ENCODE measurements at regions not wholly inside any gene's neighbourhood (a gene's known extent, or its start where the extent isn't known, plus 50 kb on each side); places are given as distances from the start of the nearest gene placed in this dataset.

GRCh38 chr4:58740897-58741296 lies 1630.7 kb upstream of the IGFBP7 start:
- POLR2A ChIA-PET, result no interaction called here
- no peak overlapping the region for H3K27ac ChIP-seq (ENCODE audit: low read length)
- H3K36me3 ChIP-seq (ENCODE audit: control insufficient read depth, insufficient read depth, low read length), result no peaks in the 10 kb centered on the region
- no TSS peak for BruUV-seq (replicated peaks)
- H3K9me3 ChIP-seq (ENCODE audit: control insufficient read depth, insufficient read depth, low read depth, low read length), result no peaks in the 10 kb centered on the region
- H3K27me3 ChIP-seq (ENCODE audit: control insufficient read depth, insufficient read depth, low read length), result no peaks in the 10 kb centered on the region
- ATAC-seq (no peak), DNase-seq (ENCODE audit: low read depth, low spot score) (no peak)
- in situ Hi-C loops (cut with HindIII; ENCODE audit: low pct_unique_long_range_greater_than_20kb, low sequenced_read_pairs), result no loop called here
- intact Hi-C loops (cut with micrococcal nuclease; ENCODE audit: unreplicated experiment), result no loop called here
- CTCF ChIA-PET, result no interaction called here
- no peak overlapping the region for H3K4me3 ChIP-seq (ENCODE audit: low read depth in 2 of 2, low read length in 2 of 2)
- TF ChIP-seq CTCF (IDR thresholded peaks at IDR 0.05), result no peak
- TF ChIP-seq TCF7L2 (IDR thresholded peaks at IDR 0.05; ENCODE audit: low read depth, low read length), result no peak
- no peak for TF ChIP-seq POLR2AphosphoS5 (IDR thresholded peaks at IDR 0.05; ENCODE audit: low read depth, low read length)
- TF ChIP-seq REST (IDR thresholded peaks at IDR 0.05; ENCODE audit: insufficient read depth in 1 of 2, low read depth in 2 of 2, low read length in 1 of 2), result no peak
- no peak for TF ChIP-seq SIN3A (IDR thresholded peaks at IDR 0.05; ENCODE audit: borderline replicate concordance, insufficient read depth, low read depth, low read length)
- no peaks in the 10 kb centered on the region for H3K4me1 ChIP-seq (ENCODE audit: control insufficient read depth, insufficient read depth, low read length)

GRCh38 chr4:58739275-58739674 lies 1629.1 kb upstream of the IGFBP7 start:
- CTCF ChIA-PET, result no interaction called here
- no peak overlapping the region for H3K27ac ChIP-seq (ENCODE audit: low read length)
- BruUV-seq (replicated peaks), result no TSS peak
- ATAC-seq (no peak), DNase-seq (ENCODE audit: low read depth, low spot score) (no peak)
- POLR2A ChIA-PET, result no interaction called here
- no peaks in the 10 kb centered on the region for H3K4me1 ChIP-seq (ENCODE audit: control insufficient read depth, insufficient read depth, low read length)
- no peaks in the 10 kb centered on the region for H3K9me3 ChIP-seq (ENCODE audit: control insufficient read depth, insufficient read depth, low read depth, low read length)
- in situ Hi-C loops (cut with HindIII; ENCODE audit: low pct_unique_long_range_greater_than_20kb, low sequenced_read_pairs), result no loop called here
- TF ChIP-seq TCF7L2 (IDR thresholded peaks at IDR 0.05; ENCODE audit: low read depth, low read length) (no peak), REST (IDR thresholded peaks at IDR 0.05; ENCODE audit: insufficient read depth in 1 of 2, low read depth in 2 of 2, low read length in 1 of 2) (no peak), POLR2AphosphoS5 (IDR thresholded peaks at IDR 0.05; ENCODE audit: low read depth, low read length) (no peak), SIN3A (IDR thresholded peaks at IDR 0.05; ENCODE audit: borderline replicate concordance, insufficient read depth, low read depth, low read length) (no peak), CTCF (IDR thresholded peaks at IDR 0.05) (no peak)
- intact Hi-C loops (cut with micrococcal nuclease; ENCODE audit: unreplicated experiment), result no loop called here
- no peak overlapping the region for H3K4me3 ChIP-seq (ENCODE audit: low read depth in 2 of 2, low read length in 2 of 2)
- H3K36me3 ChIP-seq (ENCODE audit: control insufficient read depth, insufficient read depth, low read length), result no peaks in the 10 kb centered on the region
- H3K27me3 ChIP-seq (ENCODE audit: control insufficient read depth, insufficient read depth, low read length), result no peaks in the 10 kb centered on the region
